GM12891 (cell line): ENCODE measurements at regions not wholly inside any gene's neighbourhood (a gene's known extent, or its start where the extent isn't known, plus 50 kb on each side); places are given as distances from the start of the nearest gene placed in this dataset.

ENCODE experiments used
- PAX5 ChIP-seq: IDR thresholded peaks from 2 replicates; pipeline ENCODE4 v1.6.1; 2011; ENCODE audit warnings: low read length, moderate library complexity, mild to moderate bottlenecking; ENCODE audit not compliant: insufficient read depth, severe bottlenecking
- POLR2A ChIP-seq: IDR thresholded peaks from 2 replicates; pipeline ENCODE4 v1.6.1; 2011; ENCODE audit warnings: low read depth, low read length, control low read depth
- POLR2AphosphoS5 ChIP-seq: IDR thresholded peaks from 2 replicates; pipeline ENCODE4 v1.6.1; 2011; ENCODE audit warnings: low read depth, low read length, control low read depth
- SPI1 ChIP-seq: IDR thresholded peaks from 2 replicates; pipeline ENCODE4 v1.6.1; 2011; ENCODE audit warnings: low read depth, low read length, control low read depth
- TAF1 ChIP-seq: IDR thresholded peaks from 2 replicates; pipeline ENCODE4 v1.6.1; 2011; ENCODE audit warnings: low read depth, low read length, control low read depth

- no peak for TF ChIP-seq POLR2AphosphoS5
- TF ChIP-seq POLR2A, result no peak
- no peak for TF ChIP-seq TAF1
- TF ChIP-seq PAX5, result no peak
- TF ChIP-seq SPI1, result no peak
Observed at GRCh38 chrX:139018436-139018835, 306.9 kb upstream of the FGF13 start.
